ENCODE measurements at regions not wholly inside any gene's neighbourhood (a gene's known extent, or its start where the extent isn't known, plus 50 kb on each side); places are given as distances from the start of the nearest gene placed in this dataset.
A peak's percentile ranks its signal among the peaks of the same experiment; 100 is the strongest.

GRCh38 chr11:101810546-101810945 lies 104.3 kb upstream of the CEP126 start:
- no peak overlapping the region for H3K9ac ChIP-seq (ENCODE audit: low read depth, low read length)
- H3K4me1 ChIP-seq (ENCODE audit: control insufficient read depth, insufficient read depth, low read length): peaks cover 3% of the 10 kb centered on the region
- ATAC-seq (ENCODE audit: low read depth) (peak; percentile 24), DNase-seq (peak; percentile 12)
- no peak overlapping the region for H2BK15ac ChIP-seq (ENCODE audit: low read depth, low read length)
- H3K9me3 ChIP-seq (ENCODE audit: control insufficient read depth, insufficient read depth, low read length): no peaks in the 10 kb centered on the region
- H3K9me1 ChIP-seq (ENCODE audit: insufficient read depth, low read length): peaks cover 2% of the 10 kb centered on the region; the same call in 1 of the 2 replicates
- no peaks in the 10 kb centered on the region for H3K36me3 ChIP-seq (ENCODE audit: control insufficient read depth, insufficient read depth, low read length)
- no peaks in the 10 kb centered on the region for H3K27me3 ChIP-seq (ENCODE audit: control insufficient read depth, insufficient read depth, low read length)
- no peak overlapping the region for H2AFZ ChIP-seq (replicated peaks; ENCODE audit: low read length, poor library complexity)
- H3K18ac ChIP-seq (ENCODE audit: low read depth, low read length): no peak overlapping the region
- no peak overlapping the region for H4K8ac ChIP-seq (ENCODE audit: low read depth in 2 of 2, low read length in 2 of 2)
- no peak overlapping the region for H3K56ac ChIP-seq (ENCODE audit: extremely low read depth, insufficient read depth, low read length)
- H4K5ac ChIP-seq (ENCODE audit: low read depth, low read length): no peak overlapping the region
- peak overlapping the region; percentile 58; the same call in 1 of the 2 replicates for H3K27ac ChIP-seq (ENCODE audit: insufficient read depth, low read length)
- no peak overlapping the region for H2AK9ac ChIP-seq (replicated peaks; ENCODE audit: low read depth, low read length, poor library complexity)
- no peaks in the 10 kb centered on the region for H3K79me1 ChIP-seq (ENCODE audit: low read depth in 1 of 2, low read length in 2 of 2)
- no peak overlapping the region for H2AK5ac ChIP-seq (ENCODE audit: low read depth, low read length)
- H4K91ac ChIP-seq (ENCODE audit: insufficient read depth, low read depth, low read length): no peak overlapping the region
- H2BK120ac ChIP-seq (ENCODE audit: low read depth, low read length): no peak overlapping the region
- H3K14ac ChIP-seq (replicated peaks; ENCODE audit: low read depth, low read length): no peak overlapping the region; the same call in 1 of the 2 replicates
- no peak overlapping the region for H3K4ac ChIP-seq (ENCODE audit: low read depth, low read length)
- no peak overlapping the region for H3K23ac ChIP-seq (ENCODE audit: low read depth, low read length)
- dilution Hi-C loops (cut with HindIII; ENCODE audit: low sequenced_read_pairs, unreplicated experiment) (no loop called here), intact Hi-C loops (cut with micrococcal nuclease) (no loop called here), in situ Hi-C loops (cut with MboI; ENCODE audit: low sequenced_read_pairs) (no loop called here)
- WGBS, 2 experiments (ENCODE audit: extremely low coverage in 2 of 2, insufficient read length in 1 of 2): no CpG with 5 or more reads among the region's 1 CpG
- ChIA-PET CTCF (interaction anchor here (0.9 kb wide), 1 partner anchor 12 kb away, joined by 3 read pairs; no protein-coding TSS in a partner anchor), POLR2A (ENCODE audit: unreplicated experiment) (no interaction called here)
- H2BK20ac ChIP-seq (ENCODE audit: low read depth, low read length): no peak overlapping the region
- no peak overlapping the region; the same call in 1 of the 2 replicates for H3K4me2 ChIP-seq (ENCODE audit: low read depth, low read length)
- no peak for TF ChIP-seq RAD21 (IDR thresholded peaks at IDR 0.05; ENCODE audit: low read length)
- TF ChIP-seq ELK1 (IDR thresholded peaks at IDR 0.05; ENCODE audit: borderline replicate concordance, low read depth, low read length): no peak
- TF ChIP-seq FOS (IDR thresholded peaks at IDR 0.05; ENCODE audit: low read depth, low read length): no peak
- no peak for TF ChIP-seq MXI1 (IDR thresholded peaks at IDR 0.05; ENCODE audit: borderline replicate concordance, low read depth, low read length)
- no peak for TF ChIP-seq MAFK (IDR thresholded peaks at IDR 0.05; ENCODE audit: low read depth, low read length)
- TF ChIP-seq USF2 (IDR thresholded peaks at IDR 0.05; ENCODE audit: low read depth, low read length): no peak
- TF ChIP-seq BHLHE40 (IDR thresholded peaks at IDR 0.05; ENCODE audit: low read depth, low read length): no peak
- TF ChIP-seq NFE2L2 (IDR thresholded peaks at IDR 0.05; ENCODE audit: low read depth, low read length): no peak
- no peak overlapping the region for H2BK5ac ChIP-seq (ENCODE audit: low read depth, low read length, poor library complexity, severe bottlenecking)
- no TSS peak for BruUV-seq (replicated peaks)
- H4K20me1 ChIP-seq (ENCODE audit: insufficient read depth, low read length): no peaks in the 10 kb centered on the region
- no peak overlapping the region for H3K4me3 ChIP-seq (ENCODE audit: insufficient read depth, low read depth, low read length)

Data from IMR-90 (cell line).